Astrocyte (in vitro differentiated cells and primary cell): ENCODE measurements at regions not wholly inside any gene's neighbourhood (a gene's known extent, or its start where the extent isn't known, plus 50 kb on each side); places are given as distances from the start of the nearest gene placed in this dataset.
A peak's percentile ranks its signal among the peaks of the same experiment; 100 is the strongest.

ENCODE experiments used
- DNase-seq: peaks from one replicate; pipeline ENCODE4 v3.0.0-alpha.2; 2010; ENCODE audit warnings: low read depth
- FAIRE-seq: peaks from 2 replicates; lab custom pipeline; 2011; peaks lifted over from hg19 to GRCh38; lab: Jason Lieb, UNC
- H2AFZ ChIP-seq: 2 replicates; pipeline ENCODE4 v1.6.0; 2012; ENCODE audit warnings: low read depth, low read length, inconsistent platforms
- H3K27ac ChIP-seq: 2 replicates; pipeline ENCODE4 v1.5.1; 2011; ENCODE audit warnings: low read depth, low read length, inconsistent platforms
- H3K27me3 ChIP-seq: 2 replicates; pipeline ENCODE4 v1.6.0; 2011; ENCODE audit warnings: low read length, inconsistent platforms; ENCODE audit not compliant: insufficient read depth
- H3K36me3 ChIP-seq: 2 replicates; pipeline ENCODE4 v1.5.1; 2011; ENCODE audit warnings: low read length, inconsistent platforms; ENCODE audit not compliant: insufficient read depth
- H3K4me1 ChIP-seq: 2 replicates; pipeline ENCODE4 v1.5.1; 2011; ENCODE audit warnings: low read length, inconsistent platforms; ENCODE audit not compliant: insufficient read depth
- H3K4me2 ChIP-seq: 2 replicates; pipeline ENCODE4 v1.6.0; 2012; ENCODE audit warnings: low read length, inconsistent platforms
- H3K4me3 ChIP-seq: 2 replicates; pipeline ENCODE4 v1.5.1; 2011; ENCODE audit warnings: low read depth, mild to moderate bottlenecking, low read length, inconsistent platforms; ENCODE audit not compliant: insufficient read depth
- H3K79me2 ChIP-seq: 2 replicates; pipeline ENCODE4 v1.6.0; 2012; ENCODE audit warnings: mild to moderate bottlenecking, low read length, inconsistent platforms; ENCODE audit not compliant: insufficient read depth
- H3K9ac ChIP-seq: 2 replicates; pipeline ENCODE4 v1.6.0; 2012; ENCODE audit warnings: mild to moderate bottlenecking, low read length, inconsistent platforms
- H3K9me3 ChIP-seq: 2 replicates; pipeline ENCODE4 v1.5.1; 2012; ENCODE audit warnings: low read depth, mild to moderate bottlenecking, low read length, inconsistent platforms; ENCODE audit not compliant: insufficient read depth
- H4K20me1 ChIP-seq: 2 replicates; pipeline ENCODE4 v1.6.0; 2012; ENCODE audit warnings: low read length, inconsistent platforms; ENCODE audit not compliant: insufficient read depth
- H3K27ac Mint-ChIP-seq: one replicate; pipeline ENCODE4 v1.8.0; 2021; ENCODE audit warnings: mild to moderate bottlenecking, mixed read lengths; ENCODE audit not compliant: unreplicated experiment
- H3K27me3 Mint-ChIP-seq: one replicate; pipeline ENCODE4 v1.8.0; 2021; ENCODE audit warnings: low read depth, mixed read lengths; ENCODE audit not compliant: unreplicated experiment
- H3K36me3 Mint-ChIP-seq: one replicate; pipeline ENCODE4 v1.8.0; 2021; ENCODE audit warnings: low read depth, mixed read lengths; ENCODE audit not compliant: unreplicated experiment
- H3K4me1 Mint-ChIP-seq: one replicate; pipeline ENCODE4 v1.8.0; 2021; ENCODE audit warnings: low read depth, mixed read lengths; ENCODE audit not compliant: unreplicated experiment
- H3K4me3 Mint-ChIP-seq: one replicate; pipeline ENCODE4 v1.8.0; 2021; ENCODE audit warnings: mild to moderate bottlenecking, moderate library complexity, mixed read lengths; ENCODE audit not compliant: unreplicated experiment
- H3K9me3 Mint-ChIP-seq: one replicate; pipeline ENCODE4 v1.8.0; 2021; ENCODE audit warnings: mild to moderate bottlenecking, mixed read lengths; ENCODE audit not compliant: unreplicated experiment
- EZH2 ChIP-seq: IDR thresholded peaks from 2 replicates; pipeline ENCODE4 v1.6.1; 2012; ENCODE audit warnings: mild to moderate bottlenecking, low read length, inconsistent platforms; ENCODE audit not compliant: insufficient read depth
- TF ChIP-seq, protein P1 (sequence below): IDR thresholded peaks from 2 replicates; pipeline ENCODE4 v1.5.1; 2011; ENCODE audit warnings: low read depth, mild to moderate bottlenecking, inconsistent platforms, low read length, moderate library complexity; ENCODE audit not compliant: insufficient read depth

DNA sequence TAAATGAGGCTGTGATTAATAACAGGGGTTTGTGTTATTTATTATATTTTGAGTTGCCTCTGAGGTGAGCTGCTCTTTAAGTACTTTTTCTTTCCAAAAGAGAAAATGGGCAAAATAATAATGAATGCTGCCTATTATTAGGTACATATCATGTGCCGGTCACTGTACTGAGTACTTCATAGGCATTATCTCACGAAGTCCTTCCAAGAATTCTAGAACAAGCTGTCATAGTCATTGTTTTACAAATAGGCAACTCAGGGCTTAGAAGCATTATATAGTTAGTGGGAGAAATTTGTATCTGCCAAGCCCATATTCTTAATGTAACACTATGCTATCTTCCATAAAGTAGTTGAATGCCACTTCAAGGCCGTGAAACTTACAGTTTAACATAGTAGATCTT lies 628.7 kb downstream of the CCDC171 start:
- no peaks in the 10 kb centered on the region for H3K27me3 ChIP-seq
- H3K9ac ChIP-seq, result no peak overlapping the region
- H3K4me1 ChIP-seq, result no peaks in the 10 kb centered on the region
- H4K20me1 ChIP-seq, result no peaks in the 10 kb centered on the region
- FAIRE-seq (peak; percentile 5), DNase-seq (no peak)
- no peak overlapping the region for H3K4me2 ChIP-seq
- Mint-ChIP-seq H3K27me3 (no peaks in the 10 kb centered on the region), H3K36me3 (no peaks in the 10 kb centered on the region), H3K9me3 (peaks cover 3% of the 10 kb centered on the region), H3K4me1 (peaks cover 12% of the 10 kb centered on the region), H3K27ac (no peak overlapping the region), H3K4me3 (no peak overlapping the region)
- H3K4me3 ChIP-seq, result no peak overlapping the region
- TF ChIP-seq, protein P1, sequence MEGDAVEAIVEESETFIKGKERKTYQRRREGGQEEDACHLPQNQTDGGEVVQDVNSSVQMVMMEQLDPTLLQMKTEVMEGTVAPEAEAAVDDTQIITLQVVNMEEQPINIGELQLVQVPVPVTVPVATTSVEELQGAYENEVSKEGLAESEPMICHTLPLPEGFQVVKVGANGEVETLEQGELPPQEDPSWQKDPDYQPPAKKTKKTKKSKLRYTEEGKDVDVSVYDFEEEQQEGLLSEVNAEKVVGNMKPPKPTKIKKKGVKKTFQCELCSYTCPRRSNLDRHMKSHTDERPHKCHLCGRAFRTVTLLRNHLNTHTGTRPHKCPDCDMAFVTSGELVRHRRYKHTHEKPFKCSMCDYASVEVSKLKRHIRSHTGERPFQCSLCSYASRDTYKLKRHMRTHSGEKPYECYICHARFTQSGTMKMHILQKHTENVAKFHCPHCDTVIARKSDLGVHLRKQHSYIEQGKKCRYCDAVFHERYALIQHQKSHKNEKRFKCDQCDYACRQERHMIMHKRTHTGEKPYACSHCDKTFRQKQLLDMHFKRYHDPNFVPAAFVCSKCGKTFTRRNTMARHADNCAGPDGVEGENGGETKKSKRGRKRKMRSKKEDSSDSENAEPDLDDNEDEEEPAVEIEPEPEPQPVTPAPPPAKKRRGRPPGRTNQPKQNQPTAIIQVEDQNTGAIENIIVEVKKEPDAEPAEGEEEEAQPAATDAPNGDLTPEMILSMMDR, result no peak
- TF ChIP-seq EZH2, result no peak
- H3K27ac ChIP-seq, result no peak overlapping the region
- H3K36me3 ChIP-seq, result no peaks in the 10 kb centered on the region
- no peaks in the 10 kb centered on the region for H3K79me2 ChIP-seq
- H2AFZ ChIP-seq, result no peak overlapping the region
- H3K9me3 ChIP-seq, result no peaks in the 10 kb centered on the region

DNA sequence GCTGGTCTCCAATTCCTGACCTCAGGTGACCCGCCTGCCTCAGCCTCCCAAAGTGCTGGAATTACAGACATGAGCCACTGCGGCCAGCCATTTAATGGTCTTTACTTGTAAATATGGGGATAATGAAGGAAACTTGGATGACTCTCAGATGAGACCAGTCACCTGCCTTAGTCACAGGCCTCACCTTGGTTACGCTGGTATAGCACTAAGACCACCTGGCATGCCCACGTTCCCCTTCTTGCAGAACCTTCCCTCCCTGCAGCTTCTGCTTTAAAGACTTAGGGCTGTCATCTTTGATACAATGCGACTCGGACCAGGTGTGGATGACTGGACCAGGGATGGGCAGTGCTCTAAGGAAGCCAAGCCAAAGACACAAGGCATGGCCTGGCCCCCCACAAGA lies 629.9 kb downstream of the CCDC171 start:
- FAIRE-seq, result no peak
- no peak overlapping the region for H3K4me2 ChIP-seq
- no peaks in the 10 kb centered on the region for H3K79me2 ChIP-seq
- Mint-ChIP-seq H3K27ac (no peak overlapping the region), H3K9me3 (peaks cover 3% of the 10 kb centered on the region), H3K4me3 (no peak overlapping the region), H3K27me3 (no peaks in the 10 kb centered on the region), H3K36me3 (no peaks in the 10 kb centered on the region), H3K4me1 (peaks cover 12% of the 10 kb centered on the region)
- H2AFZ ChIP-seq, result no peak overlapping the region
- no peaks in the 10 kb centered on the region for H3K4me1 ChIP-seq
- no peaks in the 10 kb centered on the region for H3K36me3 ChIP-seq
- TF ChIP-seq, protein P1, result no peak
- no peak for TF ChIP-seq EZH2
- H3K27me3 ChIP-seq, result no peaks in the 10 kb centered on the region
- H3K4me3 ChIP-seq, result no peak overlapping the region
- H4K20me1 ChIP-seq, result no peaks in the 10 kb centered on the region
- no peak for DNase-seq
- H3K9me3 ChIP-seq, result no peaks in the 10 kb centered on the region
- no peak overlapping the region for H3K27ac ChIP-seq
- H3K9ac ChIP-seq, result no peak overlapping the region

DNA sequence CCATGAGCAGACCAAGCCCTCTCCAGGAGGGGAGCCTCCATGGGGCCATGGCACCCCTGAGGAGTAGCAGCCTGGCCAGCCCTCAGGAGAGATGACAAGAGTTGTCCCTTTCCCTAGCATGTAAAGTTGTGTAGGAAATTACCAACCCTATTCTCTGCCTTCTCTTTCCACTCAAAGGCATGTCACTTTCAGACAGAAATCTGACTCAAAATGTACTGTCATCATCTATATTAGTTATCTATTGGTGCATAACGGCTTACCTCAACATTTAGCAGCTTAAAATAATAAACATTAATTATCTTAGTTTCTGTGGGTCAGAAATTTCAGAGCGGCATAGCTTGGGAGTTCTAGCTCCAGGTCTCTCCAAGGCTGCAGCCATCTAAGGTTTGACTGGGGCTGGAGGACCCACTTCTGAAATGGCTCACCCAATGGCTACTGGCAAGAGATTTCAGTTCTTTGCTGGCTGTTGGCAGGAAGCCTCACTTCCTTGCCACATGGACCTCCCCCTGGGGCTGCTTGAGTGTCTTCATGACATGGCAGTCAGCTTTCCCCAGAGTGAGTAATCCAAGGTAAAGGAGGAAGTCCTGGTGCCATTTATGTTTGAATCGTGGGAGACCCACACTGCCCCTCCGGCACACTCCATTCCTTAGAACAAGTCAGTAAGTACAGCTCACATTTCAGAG lies 632.3 kb downstream of the CCDC171 start:
- H4K20me1 ChIP-seq, result no peaks in the 10 kb centered on the region
- H3K27me3 ChIP-seq, result no peaks in the 10 kb centered on the region
- no peaks in the 10 kb centered on the region for H3K4me1 ChIP-seq
- no peak overlapping the region for H2AFZ ChIP-seq
- no peak overlapping the region for H3K4me3 Mint-ChIP-seq
- TF ChIP-seq, protein P1, result no peak
- no peak for TF ChIP-seq EZH2
- H3K36me3 ChIP-seq, result no peaks in the 10 kb centered on the region
- no peak overlapping the region for H3K27ac ChIP-seq
- FAIRE-seq (no peak), DNase-seq (no peak)
- H3K9me3 Mint-ChIP-seq, result peaks cover 16% of the 10 kb centered on the region
- H3K9ac ChIP-seq, result no peak overlapping the region
- H3K36me3 Mint-ChIP-seq, result peaks cover 2% of the 10 kb centered on the region
- peaks cover 6% of the 10 kb centered on the region for H3K4me1 Mint-ChIP-seq
- no peak overlapping the region for H3K4me3 ChIP-seq
- no peak overlapping the region for H3K27ac Mint-ChIP-seq
- no peak overlapping the region for H3K4me2 ChIP-seq
- no peaks in the 10 kb centered on the region for H3K9me3 ChIP-seq
- no peaks in the 10 kb centered on the region for H3K27me3 Mint-ChIP-seq
- H3K79me2 ChIP-seq, result no peaks in the 10 kb centered on the region
